ENCODE measurements at regions not wholly inside any gene's neighbourhood (a gene's known extent, or its start where the extent isn't known, plus 50 kb on each side); places are given as distances from the start of the nearest gene placed in this dataset.

- no peak overlapping the region for H3K9ac ChIP-seq (ENCODE audit: low read length)
- no peak overlapping the region for H3K4me3 ChIP-seq (ENCODE audit: low read depth, low read length, poor library complexity, severe bottlenecking)
- TF ChIP-seq CTCF (IDR thresholded peaks at IDR 0.05; ENCODE audit: low read length), result no peak
- no peak for TF ChIP-seq EZH2 (IDR thresholded peaks at IDR 0.05; ENCODE audit: borderline replicate concordance, low read length)
- H3K27me3 ChIP-seq (ENCODE audit: insufficient read depth, low read length), result no peaks in the 10 kb centered on the region
- no peaks in the 10 kb centered on the region for H3F3A ChIP-seq (ENCODE audit: insufficient read depth, low read length)
- no peaks in the 10 kb centered on the region for H3K36me3 ChIP-seq (ENCODE audit: insufficient read depth, low read length)
- H3K27ac ChIP-seq (ENCODE audit: low read depth, low read length, poor library complexity, severe bottlenecking), result no peak overlapping the region
- no peaks in the 10 kb centered on the region for H3K9me2 ChIP-seq (ENCODE audit: low read depth, low read length)
- H3K4me2 ChIP-seq (ENCODE audit: low read length), result no peak overlapping the region
- H4K20me1 ChIP-seq (ENCODE audit: insufficient read depth, low read length), result no peaks in the 10 kb centered on the region
- no peaks in the 10 kb centered on the region for H3K9me3 ChIP-seq (ENCODE audit: low read length)
- no peaks in the 10 kb centered on the region for H3K79me2 ChIP-seq (ENCODE audit: insufficient read depth, low read length)
- no peak overlapping the region for H2AFZ ChIP-seq (ENCODE audit: low read length)
- no peaks in the 10 kb centered on the region for H3K4me1 ChIP-seq (ENCODE audit: insufficient read depth, low read length, severe bottlenecking)
Measured at GRCh38 chrX:40952855-40953254, 132.4 kb upstream of the USP9X start.

GRCh38 chrX:40953369-40953768 is 131.9 kb upstream of the USP9X start:
- Histone ChIP-seq H3K27ac (ENCODE audit: low read depth, low read length, poor library complexity, severe bottlenecking) (no peak overlapping the region), H3K4me1 (ENCODE audit: insufficient read depth, low read length, severe bottlenecking) (no peaks in the 10 kb centered on the region), H3K36me3 (ENCODE audit: insufficient read depth, low read length) (no peaks in the 10 kb centered on the region), H3K27me3 (ENCODE audit: insufficient read depth, low read length) (no peaks in the 10 kb centered on the region), H3K79me2 (ENCODE audit: insufficient read depth, low read length) (no peaks in the 10 kb centered on the region), H4K20me1 (ENCODE audit: insufficient read depth, low read length) (no peaks in the 10 kb centered on the region), H3K9me3 (ENCODE audit: low read length) (no peaks in the 10 kb centered on the region), H3K9me2 (ENCODE audit: low read depth, low read length) (no peaks in the 10 kb centered on the region), H3K4me3 (ENCODE audit: low read depth, low read length, poor library complexity, severe bottlenecking) (no peak overlapping the region), H3K9ac (ENCODE audit: low read length) (no peak overlapping the region), H3K4me2 (ENCODE audit: low read length) (no peak overlapping the region), H3F3A (ENCODE audit: insufficient read depth, low read length) (no peaks in the 10 kb centered on the region), H2AFZ (ENCODE audit: low read length) (no peak overlapping the region)
- TF ChIP-seq CTCF (IDR thresholded peaks at IDR 0.05; ENCODE audit: low read length) (no peak), EZH2 (IDR thresholded peaks at IDR 0.05; ENCODE audit: borderline replicate concordance, low read length) (no peak)

GRCh38 chrX:40960041-40960440 is 125.2 kb upstream of the USP9X start:
- Histone ChIP-seq H3K9me2 (ENCODE audit: low read depth, low read length) (no peaks in the 10 kb centered on the region), H3K9me3 (ENCODE audit: low read length) (no peaks in the 10 kb centered on the region), H4K20me1 (ENCODE audit: insufficient read depth, low read length) (no peaks in the 10 kb centered on the region), H3F3A (ENCODE audit: insufficient read depth, low read length) (no peaks in the 10 kb centered on the region), H3K4me2 (ENCODE audit: low read length) (no peak overlapping the region), H3K9ac (ENCODE audit: low read length) (no peak overlapping the region), H3K79me2 (ENCODE audit: insufficient read depth, low read length) (no peaks in the 10 kb centered on the region), H3K27ac (ENCODE audit: low read depth, low read length, poor library complexity, severe bottlenecking) (no peak overlapping the region), H2AFZ (ENCODE audit: low read length) (no peak overlapping the region), H3K27me3 (ENCODE audit: insufficient read depth, low read length) (no peaks in the 10 kb centered on the region), H3K36me3 (ENCODE audit: insufficient read depth, low read length) (no peaks in the 10 kb centered on the region), H3K4me1 (ENCODE audit: insufficient read depth, low read length, severe bottlenecking) (no peaks in the 10 kb centered on the region), H3K4me3 (ENCODE audit: low read depth, low read length, poor library complexity, severe bottlenecking) (no peak overlapping the region)
- TF ChIP-seq EZH2 (IDR thresholded peaks at IDR 0.05; ENCODE audit: borderline replicate concordance, low read length) (no peak), CTCF (IDR thresholded peaks at IDR 0.05; ENCODE audit: low read length) (no peak)
